Mesothelial cell of epicardium (in vitro differentiated cells): ENCODE measurements at regions not wholly inside any gene's neighbourhood (a gene's known extent, or its start where the extent isn't known, plus 50 kb on each side); places are given as distances from the start of the nearest gene placed in this dataset.
"Not testable (repeated sequence)": the region's sequence is repeated elsewhere in the genome, so short reads cannot be mapped to it uniquely, and the experiment has no call there.

Source experiments
- DNase-seq, 2 experiments: peaks; one replicate each; pipeline ENCODE4 v3.0.0; 2021; ENCODE audit warnings: low spot score in 2 of 2; ENCODE audit not compliant: unreplicated experiment in 2 of 2
- H3K27ac Mint-ChIP-seq: 2 replicates; pipeline ENCODE4 v1.8.0; 2021; ENCODE audit warnings: mixed read lengths
- H3K27me3 Mint-ChIP-seq: 2 replicates; pipeline ENCODE4 v1.8.0; 2021; ENCODE audit warnings: low read depth, mixed read lengths
- H3K36me3 Mint-ChIP-seq: 2 replicates; pipeline ENCODE4 v1.8.0; 2021; ENCODE audit warnings: mixed read lengths
- H3K4me1 Mint-ChIP-seq: 2 replicates; pipeline ENCODE4 v1.8.0; 2021; ENCODE audit warnings: mixed read lengths
- H3K4me3 Mint-ChIP-seq: 2 replicates; pipeline ENCODE4 v1.8.0; 2021; ENCODE audit warnings: mild to moderate bottlenecking, moderate library complexity, mixed read lengths
- H3K9me3 Mint-ChIP-seq: 2 replicates; pipeline ENCODE4 v1.8.0; 2021; ENCODE audit warnings: mixed read lengths
- CTCF ChIP-seq: fragments of 200-600 bp; sonication (generic); IDR thresholded peaks from one replicate; pipeline ENCODE4 v1.5.0; 2021; ENCODE audit warnings: antibody characterized with exemption; ENCODE audit not compliant: unreplicated experiment

GRCh38 chr14:106511006-106511799, 984.8 kb downstream of the TMEM121 start:
- H3K4me1 Mint-ChIP-seq: no peaks in the 10 kb centered on the region

GRCh38 chr14:106511800-106512198, 985.4 kb downstream of the TMEM121 start:
- no peak overlapping the region for H3K27ac Mint-ChIP-seq

More at GRCh38 chr14:106511006-106511799, 984.8 kb downstream of the TMEM121 start:
- Mint-ChIP-seq H3K4me3 (no peak overlapping the region), H3K36me3 (peaks cover 3% of the 10 kb centered on the region), H3K27me3 (no peaks in the 10 kb centered on the region), H3K9me3 (peaks cover 91% of the 10 kb centered on the region), H3K27ac (no peak overlapping the region)
- DNase-seq: no peak
- TF ChIP-seq CTCF: no peak

GRCh38 chr14:106513302-106513701, 986.9 kb downstream of the TMEM121 start:
- no peak for TF ChIP-seq CTCF
- no peak overlapping the region for H3K27ac Mint-ChIP-seq
- no peak for DNase-seq
- H3K9me3 Mint-ChIP-seq: peaks cover 91% of the 10 kb centered on the region
- H3K27me3 Mint-ChIP-seq: no peaks in the 10 kb centered on the region
- H3K4me3 Mint-ChIP-seq: no peak overlapping the region
- peaks cover 4% of the 10 kb centered on the region for H3K36me3 Mint-ChIP-seq
- no peaks in the 10 kb centered on the region for H3K4me1 Mint-ChIP-seq

More at GRCh38 chr14:106511800-106512198, 985.4 kb downstream of the TMEM121 start:
- no peak for DNase-seq
- Mint-ChIP-seq H3K9me3 (peaks cover 90% of the 10 kb centered on the region), H3K4me3 (no peak overlapping the region), H3K36me3 (peaks cover 3% of the 10 kb centered on the region), H3K27me3 (no peaks in the 10 kb centered on the region), H3K4me1 (no peaks in the 10 kb centered on the region)
- TF ChIP-seq CTCF: no peak

- Mint-ChIP-seq H3K36me3 (peaks cover 4% of the 10 kb centered on the region), H3K27ac (no peak overlapping the region), H3K9me3 (peaks cover 81% of the 10 kb centered on the region), H3K27me3 (no peaks in the 10 kb centered on the region), H3K4me1 (no peaks in the 10 kb centered on the region), H3K4me3 (no peak overlapping the region)
- DNase-seq: no peak
- TF ChIP-seq CTCF: no peak
These were observed 991.9 kb downstream of the TMEM121 start for GRCh38 chr14:106518054-106518943.

GRCh38 chr14:106522118-106522517, 995.7 kb downstream of the TMEM121 start:
- H3K4me1 Mint-ChIP-seq, H3K36me3 Mint-ChIP-seq, DNase-seq, H3K27ac Mint-ChIP-seq, H3K4me3 Mint-ChIP-seq, H3K27me3 Mint-ChIP-seq: not testable (repeated sequence)
- H3K9me3 Mint-ChIP-seq: peaks cover 69% of the 10 kb centered on the region

GRCh38 chr14:106522990-106523389, 996.6 kb downstream of the TMEM121 start:
- no peak overlapping the region for H3K27ac Mint-ChIP-seq
- peaks cover 61% of the 10 kb centered on the region for H3K9me3 Mint-ChIP-seq
- no peaks in the 10 kb centered on the region for H3K36me3 Mint-ChIP-seq
- no peak for DNase-seq
- no peaks in the 10 kb centered on the region for H3K27me3 Mint-ChIP-seq
- no peak for TF ChIP-seq CTCF
- H3K4me3 Mint-ChIP-seq: no peak overlapping the region
- H3K4me1 Mint-ChIP-seq: no peaks in the 10 kb centered on the region
